Activated naive CD8-positive, alpha-beta T cell treated with anti-CD3 and anti-CD28 coated beads, Interleukin-2, amount 10 ng/mL, durations not matched to agents 7 days and 5 days (primary cell): ENCODE measurements at regions not wholly inside any gene's neighbourhood (a gene's known extent, or its start where the extent isn't known, plus 50 kb on each side); places are given as distances from the start of the nearest gene placed in this dataset.
"Not testable (repeated sequence)": the region's sequence is repeated elsewhere in the genome, so short reads cannot be mapped to it uniquely, and the experiment has no call there.

Experiments used
- ATAC-seq: fragments of 150-1000 bp; cut with Tn5 transposase; one replicate; pipeline ENCODE4 v1.10.0; 2021; ENCODE audit warnings: low read depth, moderate library complexity
- POLR2A ChIA-PET: fragments of 350-600 bp; sonication (Branson Sonifier 250); formaldehyde crosslinking; loops from one replicate; lab custom pipeline; 2021; ENCODE audit warnings: antibody characterized with exemption; lab: Charles Lee
- DNase-seq: peaks from one replicate; pipeline ENCODE4 v3.0.0; 2021
- H3K27ac Mint-ChIP-seq: one replicate; pipeline ENCODE4 v1.8.0; 2022; ENCODE audit warnings: mild to moderate bottlenecking, mixed read lengths
- H3K27me3 Mint-ChIP-seq: one replicate; pipeline ENCODE4 v1.8.0; 2022; ENCODE audit warnings: mild to moderate bottlenecking, moderate library complexity, mixed read lengths
- H3K36me3 Mint-ChIP-seq: one replicate; pipeline ENCODE4 v1.8.0; 2021; ENCODE audit warnings: mild to moderate bottlenecking, mixed read lengths
- H3K4me1 Mint-ChIP-seq: one replicate; pipeline ENCODE4 v1.8.0; 2021; ENCODE audit warnings: mixed read lengths
- H3K4me3 Mint-ChIP-seq: one replicate; pipeline ENCODE4 v1.8.0; 2022; ENCODE audit warnings: mild to moderate bottlenecking, moderate library complexity, mixed read lengths
- H3K9me3 Mint-ChIP-seq: one replicate; pipeline ENCODE4 v1.8.0; 2021; ENCODE audit warnings: mixed read lengths

GRCh38 chr6:56841381-56841749 lies 113.5 kb upstream of the BEND6 start:
- Mint-ChIP-seq H3K27ac (no peak overlapping the region), H3K9me3 (no peaks in the 10 kb centered on the region), H3K4me1 (peaks cover 3% of the 10 kb centered on the region), H3K27me3 (peaks cover 73% of the 10 kb centered on the region), H3K4me3 (no peak overlapping the region), H3K36me3 (no peaks in the 10 kb centered on the region)
- POLR2A ChIA-PET = no interaction called here
- DNase-seq = no peak
- ATAC-seq = no peak

GRCh38 chr6:56840467-56841380 lies 114.2 kb upstream of the BEND6 start:
- Mint-ChIP-seq H3K4me1 (peaks cover 3% of the 10 kb centered on the region), H3K27me3 (peaks cover 72% of the 10 kb centered on the region), H3K27ac (no peak overlapping the region), H3K9me3 (no peaks in the 10 kb centered on the region), H3K36me3 (no peaks in the 10 kb centered on the region), H3K4me3 (no peak overlapping the region)
- POLR2A ChIA-PET = no interaction called here
- ATAC-seq (no peak), DNase-seq (no peak)

GRCh38 chr6:56839533-56840183 lies 115.2 kb upstream of the BEND6 start:
- Mint-ChIP-seq H3K4me3 (no peak overlapping the region), H3K4me1 (peaks cover 3% of the 10 kb centered on the region), H3K9me3 (no peaks in the 10 kb centered on the region), H3K36me3 (no peaks in the 10 kb centered on the region), H3K27me3 (peaks cover 65% of the 10 kb centered on the region), H3K27ac (no peak overlapping the region)
- POLR2A ChIA-PET = no interaction called here
- ATAC-seq = no peak
- no peak for DNase-seq

GRCh38 chr6:56838965-56839364 lies 115.9 kb upstream of the BEND6 start:
- Mint-ChIP-seq H3K27me3 (peaks cover 60% of the 10 kb centered on the region), H3K27ac (no peak overlapping the region), H3K4me3 (no peak overlapping the region), H3K36me3 (no peaks in the 10 kb centered on the region), H3K9me3 (no peaks in the 10 kb centered on the region), H3K4me1 (peaks cover 3% of the 10 kb centered on the region)
- DNase-seq = no peak
- POLR2A ChIA-PET = no interaction called here
- ATAC-seq = no peak

- POLR2A ChIA-PET = no interaction called here
- Mint-ChIP-seq H3K9me3 (no peaks in the 10 kb centered on the region), H3K27ac (no peak overlapping the region), H3K4me3 (no peak overlapping the region), H3K4me1 (peaks cover 3% of the 10 kb centered on the region), H3K27me3 (peaks cover 61% of the 10 kb centered on the region), H3K36me3 (no peaks in the 10 kb centered on the region)
- DNase-seq (no peak), ATAC-seq (no peak)
These were observed 116.8 kb upstream of the BEND6 start for GRCh38 chr6:56838016-56838555.

- H3K4me3 Mint-ChIP-seq = no peak overlapping the region
- POLR2A ChIA-PET = no interaction called here
- no peaks in the 10 kb centered on the region for H3K4me1 Mint-ChIP-seq
- no peak overlapping the region for H3K27ac Mint-ChIP-seq
- no peaks in the 10 kb centered on the region for H3K36me3 Mint-ChIP-seq
- DNase-seq (no peak), ATAC-seq (no peak)
- H3K9me3 Mint-ChIP-seq = no peaks in the 10 kb centered on the region
- H3K27me3 Mint-ChIP-seq = peaks cover 61% of the 10 kb centered on the region
These were observed 117.5 kb upstream of the BEND6 start for GRCh38 chr6:56837322-56837894.

GRCh38 chr6:56835612-56836011 lies 119.3 kb upstream of the BEND6 start:
- Mint-ChIP-seq H3K27ac (no peak overlapping the region), H3K36me3 (no peaks in the 10 kb centered on the region), H3K4me3 (no peak overlapping the region), H3K4me1 (no peaks in the 10 kb centered on the region), H3K9me3 (no peaks in the 10 kb centered on the region), H3K27me3 (peaks cover 44% of the 10 kb centered on the region)
- ATAC-seq = no peak
- DNase-seq = no peak
- POLR2A ChIA-PET = no interaction called here

- Mint-ChIP-seq H3K36me3 (no peaks in the 10 kb centered on the region), H3K4me3 (no peak overlapping the region), H3K27ac (no peak overlapping the region), H3K9me3 (no peaks in the 10 kb centered on the region), H3K4me1 (no peaks in the 10 kb centered on the region), H3K27me3 (peaks cover 33% of the 10 kb centered on the region)
- no peak for DNase-seq
- POLR2A ChIA-PET = no interaction called here
- ATAC-seq = no peak
These were observed 121.0 kb upstream of the BEND6 start for GRCh38 chr6:56833873-56834272.

GRCh38 chr6:56833127-56833791 lies 121.6 kb upstream of the BEND6 start:
- DNase-seq (no peak), ATAC-seq (no peak)
- Mint-ChIP-seq H3K27me3 (peaks cover 30% of the 10 kb centered on the region), H3K4me3 (no peak overlapping the region), H3K9me3 (no peaks in the 10 kb centered on the region), H3K4me1 (no peaks in the 10 kb centered on the region), H3K27ac (no peak overlapping the region), H3K36me3 (no peaks in the 10 kb centered on the region)
- POLR2A ChIA-PET = no interaction called here

- H3K9me3 Mint-ChIP-seq = no peaks in the 10 kb centered on the region
- DNase-seq (no peak), ATAC-seq (no peak)
- H3K27me3 Mint-ChIP-seq = peaks cover 20% of the 10 kb centered on the region
- H3K4me1 Mint-ChIP-seq = no peaks in the 10 kb centered on the region
- H3K36me3 Mint-ChIP-seq = no peaks in the 10 kb centered on the region
- H3K27ac Mint-ChIP-seq = no peak overlapping the region
- POLR2A ChIA-PET = no interaction called here
- no peak overlapping the region for H3K4me3 Mint-ChIP-seq
These were observed 122.7 kb upstream of the BEND6 start for GRCh38 chr6:56832225-56832624.

- POLR2A ChIA-PET = no interaction called here
- Mint-ChIP-seq H3K9me3 (no peaks in the 10 kb centered on the region), H3K27ac (no peak overlapping the region), H3K36me3 (no peaks in the 10 kb centered on the region), H3K4me1 (no peaks in the 10 kb centered on the region), H3K27me3 (peaks cover 19% of the 10 kb centered on the region), H3K4me3 (no peak overlapping the region)
- no peak for ATAC-seq
- no peak for DNase-seq
These were observed 123.6 kb upstream of the BEND6 start for GRCh38 chr6:56831334-56831733.

GRCh38 chr6:56827908-56828649 lies 126.8 kb upstream of the BEND6 start:
- no peaks in the 10 kb centered on the region for H3K36me3 Mint-ChIP-seq
- peaks cover 13% of the 10 kb centered on the region for H3K27me3 Mint-ChIP-seq
- H3K27ac Mint-ChIP-seq = no peak overlapping the region
- ATAC-seq = no peak
- H3K4me1 Mint-ChIP-seq = no peaks in the 10 kb centered on the region
- no peaks in the 10 kb centered on the region for H3K9me3 Mint-ChIP-seq
- POLR2A ChIA-PET = no interaction called here
- H3K4me3 Mint-ChIP-seq = no peak overlapping the region
- DNase-seq = no peak

GRCh38 chr6:56824431-56824830 lies 130.5 kb upstream of the BEND6 start:
- DNase-seq, POLR2A ChIA-PET, H3K9me3 Mint-ChIP-seq, ATAC-seq, H3K36me3 Mint-ChIP-seq, H3K4me3 Mint-ChIP-seq, H3K27ac Mint-ChIP-seq, H3K4me1 Mint-ChIP-seq, H3K27me3 Mint-ChIP-seq: not testable (repeated sequence)
